ENCODE measurements at regions not wholly inside any gene's neighbourhood (a gene's known extent, or its start where the extent isn't known, plus 50 kb on each side); places are given as distances from the start of the nearest gene placed in this dataset.

- TF ChIP-seq, protein P1, sequence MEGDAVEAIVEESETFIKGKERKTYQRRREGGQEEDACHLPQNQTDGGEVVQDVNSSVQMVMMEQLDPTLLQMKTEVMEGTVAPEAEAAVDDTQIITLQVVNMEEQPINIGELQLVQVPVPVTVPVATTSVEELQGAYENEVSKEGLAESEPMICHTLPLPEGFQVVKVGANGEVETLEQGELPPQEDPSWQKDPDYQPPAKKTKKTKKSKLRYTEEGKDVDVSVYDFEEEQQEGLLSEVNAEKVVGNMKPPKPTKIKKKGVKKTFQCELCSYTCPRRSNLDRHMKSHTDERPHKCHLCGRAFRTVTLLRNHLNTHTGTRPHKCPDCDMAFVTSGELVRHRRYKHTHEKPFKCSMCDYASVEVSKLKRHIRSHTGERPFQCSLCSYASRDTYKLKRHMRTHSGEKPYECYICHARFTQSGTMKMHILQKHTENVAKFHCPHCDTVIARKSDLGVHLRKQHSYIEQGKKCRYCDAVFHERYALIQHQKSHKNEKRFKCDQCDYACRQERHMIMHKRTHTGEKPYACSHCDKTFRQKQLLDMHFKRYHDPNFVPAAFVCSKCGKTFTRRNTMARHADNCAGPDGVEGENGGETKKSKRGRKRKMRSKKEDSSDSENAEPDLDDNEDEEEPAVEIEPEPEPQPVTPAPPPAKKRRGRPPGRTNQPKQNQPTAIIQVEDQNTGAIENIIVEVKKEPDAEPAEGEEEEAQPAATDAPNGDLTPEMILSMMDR (IDR thresholded peaks at IDR 0.05) = no peak
- no peak for TF ChIP-seq EZH2 (IDR thresholded peaks at IDR 0.05; ENCODE audit: borderline replicate concordance, insufficient read depth, low read depth, low read length, poor library complexity, severe bottlenecking)
Measured at GRCh38 chr13:81610644-81611043, 1269.7 kb upstream of the SPRY2 start.
